B cell (primary cell): ENCODE measurements at regions not wholly inside any gene's neighbourhood (a gene's known extent, or its start where the extent isn't known, plus 50 kb on each side); places are given as distances from the start of the nearest gene placed in this dataset.

Experiments used
- ATAC-seq: fragments of 200-7000 bp; cut with Tn5 transposase; one replicate; pipeline ENCODE4 v1.10.0; 2021; ENCODE audit warnings: low read depth, mild to moderate bottlenecking, moderate number of reproducible peaks, moderate library complexity
- CTCF ChIA-PET: fragments of 350-600 bp; sonication (Branson Sonifier 250); formaldehyde crosslinking; loops from one replicate; lab custom pipeline; 2021; ENCODE audit warnings: antibody characterized with exemption, inconsistent platforms; lab: Charles Lee
- POLR2A ChIA-PET: fragments of 350-600 bp; sonication (Branson Sonifier 250); formaldehyde crosslinking; loops from one replicate; lab custom pipeline; 2021; ENCODE audit warnings: antibody characterized with exemption; lab: Charles Lee
- DNase-seq: peaks from one replicate; pipeline ENCODE4 v3.0.0; 2013
- H2AFZ ChIP-seq: 2 replicates; pipeline ENCODE4 v1.6.1; 2012; ENCODE audit warnings: mild to moderate bottlenecking, low read depth, low read length; ENCODE audit not compliant: insufficient read depth, poor library complexity, severe bottlenecking
- H3K27ac ChIP-seq, 2 donors: 1 replicate in 1 of 2; 2 replicates in 1 of 2; pipeline ENCODE4 v1.5.1; 2012 to 2013; ENCODE audit warnings: low read length in 2 of 2, mild to moderate bottlenecking in 2 of 2, moderate library complexity in 1 of 2
- H3K27me3 ChIP-seq, 4 experiments: fragments of 200-600 bp in 1 of 4; sonication (generic) in 1 of 4; replicated peaks in 1 of 4; 1 replicate in 2 of 4; 2 replicates in 2 of 4; pipeline versions ENCODE4 v1.6.1 to v1.7.0; 2013 to 2016; ENCODE audit warnings: low read length in 3 of 4, mild to moderate bottlenecking in 2 of 4, mixed read lengths in 1 of 4, moderate library complexity in 1 of 4; ENCODE audit not compliant: insufficient read depth in 4 of 4, control insufficient read depth in 3 of 4; ENCODE audit errors: control extremely low read depth in 1 of 4
- H3K36me3 ChIP-seq, 2 experiments: replicated peaks in 1 of 2; 1 replicate in 1 of 2; 2 replicates in 1 of 2; pipeline versions ENCODE4 v1.6.1 to v1.7.1; 2013; ENCODE audit warnings: low read length in 1 of 2; ENCODE audit not compliant: insufficient read depth in 2 of 2, control insufficient read depth in 1 of 2; ENCODE audit errors: control extremely low read depth in 1 of 2, extremely low read depth in 1 of 2
- H3K4me1 ChIP-seq, 2 donors: fragments of 200-600 bp in 1 of 2; sonication (generic) in 1 of 2; 1 replicate in 1 of 2; 2 replicates in 1 of 2; pipeline versions ENCODE4 v1.5.1 to v1.6.1; 2013 to 2017; ENCODE audit warnings: low read length in 2 of 2; ENCODE audit not compliant: control insufficient read depth in 2 of 2, insufficient read depth in 2 of 2
- H3K4me2 ChIP-seq: replicated peaks from 2 replicates; pipeline ENCODE3; 2012; ENCODE audit warnings: mild to moderate bottlenecking, low read depth, low read length; ENCODE audit not compliant: poor library complexity, severe bottlenecking
- H3K4me3 ChIP-seq, 5 experiments: fragments of 200-600 bp in 1 of 5; sonication (generic) in 1 of 5; 1 replicate in 3 of 5; 2 replicates in 2 of 5; pipeline versions ENCODE4 v1.5.1 to v1.7.0; 2011 to 2016; ENCODE audit warnings: low read length in 4 of 5, mild to moderate bottlenecking in 4 of 5, low read depth in 2 of 5, control low read depth in 1 of 5, moderate library complexity in 1 of 5; ENCODE audit not compliant: insufficient read depth in 1 of 5; ENCODE audit errors: control extremely low read depth in 1 of 5, extremely low read depth in 1 of 5
- H3K79me2 ChIP-seq: fragments of 200-600 bp; sonication (generic); one replicate; pipeline ENCODE4 v1.6.0; 2016; ENCODE audit warnings: low read length; ENCODE audit not compliant: control insufficient read depth, insufficient read depth
- H3K9ac ChIP-seq: fragments of 200-600 bp; sonication (generic); 2 replicates; pipeline ENCODE4 v1.6.1; 2017; ENCODE audit warnings: mild to moderate bottlenecking, low read length, moderate library complexity
- H3K9me3 ChIP-seq, 3 donors: one replicate each; pipeline versions ENCODE4 v1.6.1 to v1.7.1; 2013; ENCODE audit warnings: low read length in 2 of 3; ENCODE audit not compliant: control insufficient read depth in 2 of 3, insufficient read depth in 1 of 3; ENCODE audit errors: control extremely low read depth in 1 of 3
- H4K20me1 ChIP-seq: 2 replicates; pipeline ENCODE4 v1.6.0; 2012; ENCODE audit warnings: mild to moderate bottlenecking, low read length; ENCODE audit not compliant: insufficient read depth, control insufficient read depth, poor library complexity, severe bottlenecking
- H3K27ac Mint-ChIP-seq: one replicate; pipeline ENCODE4 v1.8.0; 2021; ENCODE audit warnings: mixed read lengths
- H3K27me3 Mint-ChIP-seq: one replicate; pipeline ENCODE4 v1.8.0; 2021; ENCODE audit warnings: mixed read lengths
- H3K4me1 Mint-ChIP-seq: one replicate; pipeline ENCODE4 v1.8.0; 2021; ENCODE audit warnings: mixed read lengths
- H3K4me3 Mint-ChIP-seq: one replicate; pipeline ENCODE4 v1.8.0; 2021; ENCODE audit warnings: mixed read lengths
- H3K9me3 Mint-ChIP-seq: one replicate; pipeline ENCODE4 v1.8.0; 2022; ENCODE audit warnings: mixed read lengths; ENCODE audit not compliant: insufficient read depth
- EZH2 ChIP-seq: IDR thresholded peaks from 2 replicates; pipeline ENCODE4 v1.6.1; 2012; ENCODE audit warnings: borderline replicate concordance, low read depth, mild to moderate bottlenecking, moderate library complexity, low read length; ENCODE audit not compliant: insufficient read depth, poor library complexity, severe bottlenecking
- WGBS: methylation state at CpG from one replicate; pipeline ENCODE4 v1.1.5; 2013; ENCODE audit warnings: missing lambda C conversion rate; ENCODE audit not compliant: insufficient coverage; 5-methylcytosine and 5-hydroxymethylcytosine counted together
- intact Hi-C: fragments of 100-400 bp; cut with micrococcal nuclease; formaldehyde crosslinking; loops from one replicate; pipeline ENCODE4 v1.10.0; 2022
- TF ChIP-seq, protein P1 (sequence below): fragments of 200-600 bp; IDR thresholded peaks from one replicate; pipeline ENCODE4 v1.8.0; 2022; ENCODE audit warnings: antibody characterized with exemption, mild to moderate bottlenecking

DNA sequence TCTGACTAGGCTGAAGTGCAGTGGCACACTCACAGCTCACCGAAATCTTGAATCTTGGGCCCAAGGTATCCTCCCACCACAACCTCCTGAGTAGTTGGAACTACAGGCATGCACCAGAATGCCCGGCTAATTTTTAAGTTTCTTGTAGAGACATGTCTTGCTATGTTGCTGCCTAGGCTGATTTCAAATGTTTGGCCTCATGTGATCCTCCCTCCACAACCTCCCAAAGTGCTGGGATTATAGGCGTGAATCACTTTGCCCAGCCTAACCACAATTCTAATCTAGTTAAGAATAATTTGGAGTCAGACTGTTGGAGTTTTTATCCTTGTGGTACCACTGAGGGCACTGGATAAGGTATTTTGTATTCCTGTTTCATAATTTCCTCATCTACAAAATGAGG is 317.5 kb upstream of the AGA start:
- ATAC-seq: no peak
- H3K9me3 ChIP-seq: peaks cover 0 to 7% (median 0%) of the 10 kb centered on the region in 3 donors
- no peaks in the 10 kb centered on the region for H3K4me1 ChIP-seq
- Mint-ChIP-seq H3K27ac (no peak overlapping the region), H3K4me3 (no peak overlapping the region), H3K9me3 (no peaks in the 10 kb centered on the region), H3K4me1 (no peaks in the 10 kb centered on the region), H3K27me3 (no peaks in the 10 kb centered on the region)
- POLR2A ChIA-PET: no interaction called here
- DNase-seq: no peak
- CTCF ChIA-PET: no interaction called here
- WGBS: 100% methylated on average over 1 of the region's 3 CpGs
- H3K9ac ChIP-seq: no peak overlapping the region
- H3K79me2 ChIP-seq: no peaks in the 10 kb centered on the region
- no peak overlapping the region for H2AFZ ChIP-seq
- intact Hi-C loops: no loop called here
- no peaks in the 10 kb centered on the region for H3K27me3 ChIP-seq
- H3K4me2 ChIP-seq: no peak overlapping the region
- H3K36me3 ChIP-seq: no peaks in the 10 kb centered on the region
- H3K27ac ChIP-seq: no peak overlapping the region
- TF ChIP-seq, protein P1, sequence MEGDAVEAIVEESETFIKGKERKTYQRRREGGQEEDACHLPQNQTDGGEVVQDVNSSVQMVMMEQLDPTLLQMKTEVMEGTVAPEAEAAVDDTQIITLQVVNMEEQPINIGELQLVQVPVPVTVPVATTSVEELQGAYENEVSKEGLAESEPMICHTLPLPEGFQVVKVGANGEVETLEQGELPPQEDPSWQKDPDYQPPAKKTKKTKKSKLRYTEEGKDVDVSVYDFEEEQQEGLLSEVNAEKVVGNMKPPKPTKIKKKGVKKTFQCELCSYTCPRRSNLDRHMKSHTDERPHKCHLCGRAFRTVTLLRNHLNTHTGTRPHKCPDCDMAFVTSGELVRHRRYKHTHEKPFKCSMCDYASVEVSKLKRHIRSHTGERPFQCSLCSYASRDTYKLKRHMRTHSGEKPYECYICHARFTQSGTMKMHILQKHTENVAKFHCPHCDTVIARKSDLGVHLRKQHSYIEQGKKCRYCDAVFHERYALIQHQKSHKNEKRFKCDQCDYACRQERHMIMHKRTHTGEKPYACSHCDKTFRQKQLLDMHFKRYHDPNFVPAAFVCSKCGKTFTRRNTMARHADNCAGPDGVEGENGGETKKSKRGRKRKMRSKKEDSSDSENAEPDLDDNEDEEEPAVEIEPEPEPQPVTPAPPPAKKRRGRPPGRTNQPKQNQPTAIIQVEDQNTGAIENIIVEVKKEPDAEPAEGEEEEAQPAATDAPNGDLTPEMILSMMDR: no peak
- TF ChIP-seq EZH2: no peak
- H3K4me3 ChIP-seq: no peak overlapping the region
- no peaks in the 10 kb centered on the region for H4K20me1 ChIP-seq

DNA sequence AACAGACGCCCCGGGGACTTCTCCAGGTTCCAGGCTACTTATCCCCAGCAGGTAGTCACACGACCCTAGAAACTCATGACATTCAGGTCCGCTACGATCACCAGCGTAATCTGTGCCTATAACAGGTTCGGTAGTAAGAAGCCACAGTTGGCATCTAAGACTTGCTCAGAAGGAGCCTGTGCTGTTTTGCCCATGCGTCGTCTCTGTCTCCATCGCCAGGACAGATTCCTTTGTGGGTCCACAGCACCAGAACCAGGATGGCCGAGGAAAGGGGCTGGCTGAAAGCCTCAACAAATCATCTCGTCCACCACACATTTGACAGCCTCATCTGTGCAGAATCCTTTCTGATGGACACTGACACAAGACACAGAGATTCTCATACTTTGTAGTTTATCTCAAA is 319.5 kb upstream of the AGA start:
- 93% methylated on average over 12 of the region's 12 CpGs for WGBS
- TF ChIP-seq, protein P1: no peak
- no peak for TF ChIP-seq EZH2
- Mint-ChIP-seq H3K9me3 (peaks cover 2% of the 10 kb centered on the region), H3K27me3 (no peaks in the 10 kb centered on the region), H3K27ac (no peak overlapping the region), H3K4me1 (no peaks in the 10 kb centered on the region), H3K4me3 (no peak overlapping the region)
- no peak for DNase-seq
- Histone ChIP-seq H3K4me1 (no peaks in the 10 kb centered on the region), H3K4me2 (no peak overlapping the region), H4K20me1 (no peaks in the 10 kb centered on the region), H3K36me3 (no peaks in the 10 kb centered on the region), H3K4me3 (no peak overlapping the region), H3K9me3 (peaks cover 0 to 7% (median 0%) of the 10 kb centered on the region in 3 donors), H3K27me3 (no peaks in the 10 kb centered on the region), H3K27ac (no peak overlapping the region), H2AFZ (no peak overlapping the region), H3K9ac (no peak overlapping the region), H3K79me2 (no peaks in the 10 kb centered on the region)
- intact Hi-C loops: no loop called here
- POLR2A ChIA-PET: no interaction called here
- ATAC-seq: no peak
- CTCF ChIA-PET: no interaction called here
